GM12874 (cell line): ENCODE measurements at regions not wholly inside any gene's neighbourhood (a gene's known extent, or its start where the extent isn't known, plus 50 kb on each side); places are given as distances from the start of the nearest gene placed in this dataset.

ENCODE experiments used
- TF ChIP-seq, protein P1 (sequence below): IDR thresholded peaks from 2 replicates; pipeline ENCODE4 v1.5.1; 2011; ENCODE audit warnings: low read depth, mild to moderate bottlenecking, control low read depth, low read length, moderate library complexity; ENCODE audit not compliant: insufficient read depth

DNA sequence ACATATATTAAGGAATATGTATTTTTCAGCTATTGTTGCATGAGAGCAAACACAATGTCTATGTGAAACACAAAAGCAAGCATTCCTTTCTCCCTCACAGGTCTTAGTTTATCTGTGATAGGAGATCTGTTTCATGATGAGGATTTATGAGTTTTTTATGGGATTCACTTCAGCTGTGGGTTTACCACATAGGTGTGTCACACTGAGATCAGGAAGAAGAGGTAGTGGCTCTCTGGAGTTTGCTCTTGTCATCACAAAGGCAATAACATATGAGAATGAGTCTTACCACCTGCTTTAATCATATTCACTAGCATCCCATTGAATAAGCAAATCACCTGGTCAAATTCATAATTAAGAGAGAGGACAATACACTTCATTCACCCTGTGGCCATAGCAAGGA is 960.3 kb upstream of the SLC39A10 start:
- TF ChIP-seq, protein P1, sequence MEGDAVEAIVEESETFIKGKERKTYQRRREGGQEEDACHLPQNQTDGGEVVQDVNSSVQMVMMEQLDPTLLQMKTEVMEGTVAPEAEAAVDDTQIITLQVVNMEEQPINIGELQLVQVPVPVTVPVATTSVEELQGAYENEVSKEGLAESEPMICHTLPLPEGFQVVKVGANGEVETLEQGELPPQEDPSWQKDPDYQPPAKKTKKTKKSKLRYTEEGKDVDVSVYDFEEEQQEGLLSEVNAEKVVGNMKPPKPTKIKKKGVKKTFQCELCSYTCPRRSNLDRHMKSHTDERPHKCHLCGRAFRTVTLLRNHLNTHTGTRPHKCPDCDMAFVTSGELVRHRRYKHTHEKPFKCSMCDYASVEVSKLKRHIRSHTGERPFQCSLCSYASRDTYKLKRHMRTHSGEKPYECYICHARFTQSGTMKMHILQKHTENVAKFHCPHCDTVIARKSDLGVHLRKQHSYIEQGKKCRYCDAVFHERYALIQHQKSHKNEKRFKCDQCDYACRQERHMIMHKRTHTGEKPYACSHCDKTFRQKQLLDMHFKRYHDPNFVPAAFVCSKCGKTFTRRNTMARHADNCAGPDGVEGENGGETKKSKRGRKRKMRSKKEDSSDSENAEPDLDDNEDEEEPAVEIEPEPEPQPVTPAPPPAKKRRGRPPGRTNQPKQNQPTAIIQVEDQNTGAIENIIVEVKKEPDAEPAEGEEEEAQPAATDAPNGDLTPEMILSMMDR: no peak

DNA sequence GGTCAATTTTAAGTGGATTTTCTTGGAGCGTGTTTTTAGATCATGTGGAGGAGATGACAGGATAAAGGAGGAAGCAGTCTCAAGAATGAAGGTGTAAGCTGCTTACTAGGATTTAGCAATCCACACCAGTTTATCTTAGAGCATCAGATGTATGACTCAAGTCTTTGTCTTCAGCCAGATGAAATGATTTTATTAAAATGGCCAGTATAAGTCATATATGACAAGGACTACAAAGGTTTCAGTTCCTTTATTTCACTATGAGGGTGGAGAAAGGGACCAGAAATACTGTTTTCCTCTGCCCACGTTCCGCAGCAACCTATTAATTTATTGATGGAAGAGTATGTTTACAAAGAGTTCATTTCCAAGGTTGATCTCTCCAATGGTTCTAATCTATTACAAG is 970.5 kb upstream of the SLC39A10 start:
- TF ChIP-seq, protein P1: no peak

DNA sequence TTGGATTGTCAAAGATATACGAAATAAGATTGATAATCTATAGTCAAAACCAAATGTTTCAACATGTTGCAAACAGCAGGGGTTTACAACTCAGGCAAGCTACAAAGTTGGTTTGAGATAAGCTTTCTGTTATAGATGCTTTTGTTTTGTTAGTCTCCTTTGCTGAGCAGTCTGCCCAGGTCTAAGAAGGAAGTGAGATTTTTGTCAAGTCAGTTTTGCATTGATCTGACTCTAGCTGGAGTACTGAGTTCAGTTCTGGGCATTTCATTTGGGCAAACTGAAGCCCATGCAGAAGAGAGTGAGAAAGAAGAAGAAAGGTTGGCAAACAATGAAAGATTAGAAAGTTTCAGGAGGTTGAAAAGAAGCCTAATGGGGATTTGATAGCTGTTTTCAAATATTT is 983.0 kb upstream of the SLC39A10 start:
- TF ChIP-seq, protein P1: no peak

DNA sequence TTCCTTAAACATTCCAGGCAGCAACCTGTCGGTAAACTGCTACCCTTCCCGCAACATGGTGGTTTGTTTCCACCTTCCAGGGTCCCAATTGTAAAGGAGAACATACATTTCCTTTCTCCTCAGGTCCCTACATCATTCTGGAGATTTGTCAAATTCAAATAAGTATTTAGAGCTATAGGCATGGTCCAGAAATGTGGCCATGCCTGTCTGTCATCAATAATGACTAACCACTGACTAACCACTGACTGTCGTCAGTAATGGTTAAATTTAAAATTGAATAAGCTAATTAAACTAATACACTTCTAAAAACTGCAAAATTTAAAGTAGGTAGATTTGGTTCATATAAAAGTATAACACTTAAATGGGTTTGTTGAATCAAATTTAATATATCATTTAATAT is 984.0 kb upstream of the SLC39A10 start:
- TF ChIP-seq, protein P1: no peak

DNA sequence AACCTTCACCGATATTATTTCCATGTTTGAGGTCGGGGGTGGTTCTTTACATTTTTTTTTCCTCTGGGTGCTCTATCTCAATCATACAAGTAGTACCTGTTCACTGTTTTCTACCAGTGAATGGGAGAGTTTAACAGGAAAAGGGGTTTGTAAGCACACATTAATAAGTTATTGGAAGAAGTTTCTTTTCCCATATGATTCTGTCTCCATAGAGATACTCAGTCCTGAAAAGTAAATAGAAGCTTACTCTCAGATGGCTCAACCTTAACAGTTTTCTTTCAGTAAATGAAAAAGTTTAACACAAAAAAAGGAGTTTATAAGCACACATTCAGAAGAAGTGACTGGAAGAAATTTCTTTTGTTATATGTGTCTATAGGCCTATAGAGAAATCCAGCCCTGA is 995.6 kb upstream of the SLC39A10 start:
- TF ChIP-seq, protein P1: no peak

DNA sequence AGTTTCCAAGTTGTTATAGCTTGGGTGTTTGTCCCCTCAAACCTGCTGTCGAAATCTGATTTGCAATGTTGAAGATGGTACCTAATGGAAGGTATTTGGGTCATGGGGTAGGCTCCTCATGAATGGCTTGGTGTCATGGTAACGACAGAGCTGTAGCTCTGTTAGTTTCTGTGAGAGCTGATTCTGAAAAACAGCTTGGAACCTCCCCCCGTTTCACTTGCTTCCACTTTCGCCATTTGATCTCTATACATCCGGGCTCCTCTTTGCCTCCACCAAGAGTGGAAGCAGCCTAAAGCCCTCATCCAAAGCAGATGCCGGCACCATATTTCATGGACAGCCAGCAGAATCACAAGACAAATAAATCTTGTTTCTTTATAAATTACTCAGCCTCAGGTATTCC is 1035.1 kb upstream of the SLC39A10 start:
- TF ChIP-seq, protein P1: no peak

DNA sequence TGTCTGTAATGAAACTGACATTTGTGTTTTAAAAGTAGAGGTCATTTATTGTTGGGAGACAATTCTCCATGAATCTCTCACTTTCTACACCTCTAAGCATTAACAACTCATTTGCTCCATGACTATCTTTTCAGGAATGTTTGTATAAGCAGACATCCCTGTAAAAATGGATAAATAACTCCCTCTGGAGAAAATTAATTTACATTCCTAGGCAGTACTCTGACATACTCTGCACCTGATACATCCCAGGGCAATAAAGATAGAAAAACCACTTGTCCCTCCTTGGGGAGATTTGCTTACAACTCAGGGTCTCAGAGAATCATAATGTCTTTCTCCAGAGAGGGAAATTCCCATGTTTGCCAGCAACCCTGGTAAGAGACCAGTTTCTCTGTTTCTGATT is 1037.7 kb upstream of the SLC39A10 start:
- TF ChIP-seq, protein P1: no peak

DNA sequence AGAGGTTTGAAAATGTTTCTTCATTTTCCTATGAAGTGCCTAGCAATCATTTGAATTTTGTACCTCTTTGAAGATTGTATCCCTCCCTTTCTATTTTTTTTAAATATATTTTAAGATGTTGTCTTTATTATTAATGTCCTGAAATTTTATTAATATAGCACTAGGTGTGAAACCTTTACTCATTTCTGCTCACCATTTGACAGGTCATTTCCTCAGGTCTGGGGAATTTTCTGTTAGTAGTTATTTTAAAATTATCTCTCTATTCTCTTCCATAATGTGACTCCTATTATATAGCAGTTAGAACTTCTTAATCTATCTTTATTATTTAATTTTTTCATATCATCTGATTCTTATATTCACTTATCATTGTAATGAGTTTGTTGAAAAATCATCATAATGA is 1038.6 kb upstream of the SLC39A10 start:
- TF ChIP-seq, protein P1: no peak
